Right ventricle myocardium superior (tissue), 1 donor: ENCODE measurements at regions not wholly inside any gene's neighbourhood (a gene's known extent, or its start where the extent isn't known, plus 50 kb on each side); places are given as distances from the start of the nearest gene placed in this dataset.
"Not testable (repeated sequence)": the region's sequence is repeated elsewhere in the genome, so short reads cannot be mapped to it uniquely, and the experiment has no call there.

Experiments
- ATAC-seq: fragments of 200-7000 bp; cut with Tn5 transposase; one replicate; pipeline ENCODE4 v1.9.1; 2020; ENCODE audit warnings: mild to moderate bottlenecking; ENCODE audit not compliant: poor library complexity
- DNase-seq: peaks from one replicate; pipeline ENCODE4 v3.0.0-alpha.2; 2020
- intact Hi-C: fragments of 100-400 bp; cut with DNase I; formaldehyde crosslinking; loops from one replicate; pipeline ENCODE4 v1.11.2; 2022
- donor health status: DM: no; HTN: yes; CAD: no; lungs with severe emphysema.

DNA sequence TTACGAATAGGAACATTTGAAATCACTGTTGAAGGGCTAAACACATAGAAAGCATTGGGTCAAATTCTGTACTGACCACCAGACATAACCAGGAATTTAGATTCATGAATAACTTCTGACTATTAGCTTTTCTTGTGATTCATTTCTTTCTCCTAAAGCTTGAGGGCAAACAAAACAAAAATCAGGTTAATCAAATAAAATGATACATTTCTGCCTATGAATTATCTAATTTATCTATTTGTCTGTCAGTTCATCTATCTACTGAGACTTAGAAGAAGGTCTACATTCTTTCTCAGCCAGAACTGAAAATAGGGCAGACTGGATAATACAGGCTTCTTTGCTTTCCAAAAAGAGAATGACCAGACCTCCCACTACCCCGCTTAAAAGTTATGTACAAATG is 65.9 kb upstream of the ST3GAL6 start:
- DNase-seq = no peak
- intact Hi-C loops = no loop called here
- no peak for ATAC-seq

DNA sequence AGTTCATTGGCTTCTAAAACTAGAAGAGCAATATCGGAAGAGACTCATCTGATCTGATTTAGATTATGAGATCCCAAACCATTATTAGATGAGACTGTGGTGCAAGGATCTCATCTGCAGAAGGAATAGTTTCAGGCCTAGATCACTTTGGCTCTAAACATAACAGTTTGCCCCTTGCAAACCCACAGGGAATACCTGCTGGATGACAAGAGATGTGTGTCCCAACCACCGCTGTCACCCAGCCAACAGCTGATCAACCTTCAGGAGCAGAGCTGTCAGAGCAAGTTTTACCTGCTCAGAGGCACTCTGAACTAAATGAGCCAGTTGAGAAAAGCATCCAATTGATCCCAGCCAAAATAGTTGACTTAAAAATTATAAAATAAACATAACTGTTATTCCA is 64.0 kb upstream of the ST3GAL6 start:
- no peak for ATAC-seq
- DNase-seq = no peak
- intact Hi-C loops = no loop called here

DNA sequence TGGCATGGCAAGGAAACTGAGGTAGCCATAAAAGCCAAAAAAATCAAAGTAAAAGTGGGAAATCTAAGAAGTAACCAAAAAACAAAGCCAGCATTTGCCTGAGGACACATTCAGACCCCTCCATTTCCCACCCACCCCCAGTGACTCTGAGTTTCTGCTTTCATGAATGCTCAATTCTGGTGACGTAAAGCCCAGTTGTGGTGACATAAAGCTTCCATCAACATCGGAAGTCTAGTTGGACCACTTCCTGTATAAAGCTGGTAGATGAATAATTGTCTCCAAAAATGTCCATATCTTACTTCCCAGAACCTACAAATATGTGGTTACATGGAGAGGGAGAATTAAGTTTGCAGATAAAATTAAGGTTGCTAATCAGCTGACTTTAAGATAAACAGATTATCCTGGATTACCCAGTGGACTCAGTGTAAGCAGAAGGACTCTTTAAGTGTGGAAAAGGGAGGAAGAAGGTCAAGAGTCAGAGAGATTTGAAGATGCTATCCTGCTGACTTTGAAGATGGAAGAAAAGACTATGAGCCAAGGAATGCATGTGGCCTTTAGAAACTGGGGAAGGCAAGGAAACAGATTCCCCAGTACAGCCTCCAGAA is 62.0 kb upstream of the ST3GAL6 start:
- ATAC-seq = no peak
- no peak for DNase-seq
- intact Hi-C loops = no loop called here

DNA sequence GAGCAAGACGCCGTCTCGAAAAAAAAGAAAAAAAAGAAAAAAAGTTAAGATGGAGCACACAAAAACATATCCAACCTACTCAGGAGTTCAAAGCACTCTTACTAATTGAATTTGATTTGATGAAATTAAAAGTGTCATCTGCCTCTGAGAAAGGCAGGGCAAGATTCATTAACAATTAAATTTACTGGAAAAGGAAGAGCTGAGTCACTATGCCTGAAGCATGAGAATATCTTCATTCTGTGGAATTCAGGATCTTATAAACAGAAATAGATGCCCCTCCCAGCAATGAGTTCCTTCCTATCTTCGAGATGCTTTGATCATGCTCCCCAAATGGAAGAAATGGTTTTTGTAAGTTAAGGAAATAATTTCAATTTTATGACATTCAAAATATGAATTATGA is 61.0 kb upstream of the ST3GAL6 start:
- intact Hi-C loops = no loop called here
- DNase-seq (no peak), ATAC-seq (no peak)

DNA sequence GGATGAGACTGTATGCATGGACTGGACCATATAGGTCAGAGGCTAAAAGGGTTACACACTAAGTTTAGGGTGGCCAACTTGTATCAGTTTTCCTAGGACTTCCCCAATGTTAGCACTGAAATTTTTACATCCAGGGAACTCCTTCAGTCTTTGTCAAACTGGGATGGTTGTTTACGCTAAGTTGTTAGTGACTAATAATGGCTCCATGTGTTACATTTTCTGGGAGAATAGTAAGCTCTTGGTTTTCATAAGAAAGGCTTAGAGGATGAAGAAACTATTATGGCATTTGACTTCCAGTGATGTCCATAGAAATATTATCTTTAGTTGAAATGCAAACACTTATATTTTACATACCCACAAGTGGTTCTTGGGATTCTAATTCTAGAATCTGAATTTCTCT is 57.9 kb upstream of the ST3GAL6 start:
- ATAC-seq = no peak

DNA sequence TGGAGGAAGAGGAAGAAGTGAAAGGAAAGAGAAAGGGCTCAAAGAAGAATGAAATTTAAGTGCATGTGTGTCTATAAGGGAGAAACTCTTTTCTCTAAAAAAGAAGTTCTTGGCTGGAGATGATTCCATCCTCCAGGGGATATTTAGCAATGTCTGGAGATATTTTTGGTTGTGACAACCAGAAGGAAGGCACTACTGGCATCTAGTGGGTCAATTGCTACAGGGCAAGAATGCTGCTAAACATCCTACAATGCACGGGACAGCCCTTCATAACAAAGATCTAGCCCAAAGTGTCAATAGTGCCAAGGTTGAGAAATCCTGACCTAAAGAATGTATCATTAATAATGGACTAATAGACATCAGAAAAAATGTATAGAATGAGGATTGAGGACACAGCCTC is 57.4 kb upstream of the ST3GAL6 start:
- intact Hi-C loops = no loop called here
- ATAC-seq = no peak
- no peak for DNase-seq

More for the DNA sequence above, 57.9 kb upstream of the ST3GAL6 start:
- intact Hi-C loops = no loop called here
- no peak for DNase-seq

DNA sequence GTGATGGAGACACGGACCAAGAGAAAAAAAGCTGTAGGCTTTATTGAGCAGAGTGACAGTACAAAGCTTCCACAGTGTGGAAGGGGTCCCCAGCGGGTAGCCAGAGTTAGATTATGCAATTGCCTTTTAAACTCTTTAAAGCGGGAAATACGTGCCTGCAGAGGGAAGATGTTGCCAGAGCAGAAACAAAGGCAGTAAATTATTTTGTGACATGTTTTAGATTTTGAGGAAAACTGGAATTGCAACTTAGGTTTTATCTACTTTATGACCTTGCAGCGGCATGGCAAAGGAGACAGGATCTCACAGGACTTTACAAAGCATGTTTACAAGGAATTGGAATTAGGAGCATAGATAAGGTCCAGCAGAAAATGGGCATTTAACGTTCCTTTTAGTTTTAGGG is 54.5 kb upstream of the ST3GAL6 start:
- intact Hi-C loops, ATAC-seq, DNase-seq: not testable (repeated sequence)

DNA sequence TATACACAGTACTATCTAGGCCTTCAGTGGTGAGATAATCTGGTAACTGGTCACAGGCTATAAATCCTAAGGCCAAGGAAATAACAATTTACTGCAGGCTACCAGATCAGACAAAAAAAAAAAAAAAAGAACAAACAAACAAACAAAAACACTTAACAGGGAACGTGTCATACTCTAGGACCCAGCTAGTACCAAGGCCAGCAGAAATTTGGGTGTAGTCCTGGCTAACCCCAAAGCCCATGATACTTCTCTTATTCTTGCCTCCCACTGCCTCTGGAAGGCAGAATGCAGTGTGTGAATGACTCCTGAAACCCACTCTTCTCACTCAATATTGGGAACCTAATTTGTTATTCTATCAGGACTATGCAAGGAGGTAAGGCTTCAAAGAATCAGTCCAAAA is 53.7 kb upstream of the ST3GAL6 start:
- DNase-seq (no peak), ATAC-seq (no peak)
- intact Hi-C loops = no loop called here

DNA sequence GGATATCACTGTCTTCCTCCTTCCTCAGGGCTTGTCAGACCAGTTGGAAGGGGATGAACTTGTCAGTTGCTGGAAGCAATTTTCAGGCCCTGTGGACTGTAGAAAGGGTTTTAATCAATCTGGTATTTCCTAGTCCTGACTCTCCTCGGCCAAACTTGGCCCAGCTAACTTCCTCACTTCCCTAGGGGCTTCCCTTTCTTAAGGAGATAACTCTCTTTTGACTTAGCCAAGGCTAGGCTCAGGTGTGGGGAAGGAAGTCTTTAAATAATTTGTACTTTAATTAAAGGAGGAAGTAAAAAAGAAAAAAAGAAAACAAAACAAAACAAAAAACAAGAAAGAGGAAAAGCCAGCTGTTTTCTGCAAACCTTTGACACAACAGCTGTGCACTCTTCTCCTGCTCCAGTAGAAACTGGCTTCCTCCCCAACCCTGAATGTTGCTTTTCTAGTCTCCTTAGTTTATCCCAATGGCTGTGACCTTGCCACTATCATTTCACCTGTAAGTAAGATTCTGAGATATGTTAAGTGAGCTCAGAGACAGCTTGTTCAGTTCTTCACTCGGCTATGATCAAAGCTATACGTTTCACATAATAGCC is 53.0 kb upstream of the ST3GAL6 start:
- intact Hi-C loops = no loop called here
- DNase-seq (no peak), ATAC-seq (peak; percentile 78)

DNA sequence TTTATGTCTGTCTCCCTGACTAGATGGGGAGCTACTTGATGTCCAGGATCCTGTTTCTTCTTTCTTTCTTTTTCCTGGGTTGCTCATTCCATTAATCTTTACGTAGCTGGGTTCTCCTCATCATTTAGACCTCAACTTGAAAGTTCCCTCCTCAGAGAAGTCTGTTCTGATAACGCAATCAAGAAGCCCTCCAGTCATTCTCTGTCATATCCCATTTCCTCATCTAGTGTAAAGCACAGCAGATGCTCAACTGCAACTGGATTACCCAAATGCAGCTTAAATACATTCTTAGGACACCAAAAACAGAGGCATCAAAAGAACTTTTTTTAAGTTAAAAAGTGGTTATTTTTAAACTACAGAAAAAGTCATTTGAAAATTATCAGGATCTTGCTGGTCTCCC is 51.7 kb upstream of the ST3GAL6 start:
- ATAC-seq (no peak), DNase-seq (no peak)
- intact Hi-C loops = no loop called here

DNA sequence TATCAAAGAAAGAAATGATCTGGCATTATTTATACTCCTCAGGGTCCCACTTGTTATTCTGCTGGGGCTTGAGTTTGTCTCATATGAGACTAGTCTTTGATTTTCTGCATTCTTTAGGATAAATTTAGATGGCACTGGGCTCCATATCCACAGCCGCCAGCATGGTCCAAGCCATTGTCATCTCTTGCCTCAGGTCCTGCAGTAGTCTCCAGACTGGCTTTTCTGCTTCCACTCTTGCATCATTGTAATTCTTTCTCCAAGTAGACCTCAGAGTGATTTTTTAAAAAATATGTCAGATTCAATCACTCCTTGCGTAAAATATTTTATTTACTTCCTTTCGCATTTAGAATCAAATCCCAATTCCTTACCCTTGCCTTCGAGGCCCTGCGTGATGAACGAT is 50.4 kb upstream of the ST3GAL6 start:
- ATAC-seq = no peak
- intact Hi-C loops = no loop called here

DNA sequence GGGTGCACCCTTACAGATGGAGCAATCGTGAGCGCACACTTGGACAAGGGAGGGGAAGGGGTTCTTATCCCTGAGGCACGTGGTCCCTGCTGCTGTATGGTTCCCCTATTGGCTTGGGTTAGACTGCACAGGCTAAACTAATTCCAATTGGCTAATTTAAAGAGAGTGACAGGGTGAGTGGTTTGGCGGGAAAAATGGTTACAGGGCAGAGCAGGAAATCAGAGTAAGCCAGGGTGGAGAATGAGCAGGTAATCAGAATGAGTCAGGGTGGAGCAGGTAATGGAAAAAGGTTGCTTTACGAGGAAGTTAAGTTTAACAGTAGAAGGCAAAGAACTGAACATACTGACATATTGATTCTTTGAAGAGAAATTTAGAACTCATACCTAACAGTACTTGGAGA is 49.8 kb upstream of the ST3GAL6 start:
- intact Hi-C loops, ATAC-seq, DNase-seq: not testable (repeated sequence)

More for the DNA sequence above, 50.4 kb upstream of the ST3GAL6 start:
- no peak for DNase-seq
